Stomach smooth muscle (tissue), 2 donors: ENCODE measurements at regions not wholly inside any gene's neighbourhood (a gene's known extent, or its start where the extent isn't known, plus 50 kb on each side); places are given as distances from the start of the nearest gene placed in this dataset.

Experiments used
- H3K27ac ChIP-seq: one replicate; pipeline ENCODE4 v1.7.0; 2013; ENCODE audit warnings: mild to moderate bottlenecking, low read length, inconsistent platforms
- H3K27me3 ChIP-seq, 2 donors: one replicate each; pipeline ENCODE4 v1.7.0; 2013; ENCODE audit warnings: low read length in 2 of 2; ENCODE audit not compliant: insufficient read depth in 2 of 2, control insufficient read depth in 1 of 2
- H3K36me3 ChIP-seq, 2 donors: one replicate each; pipeline ENCODE4 v1.7.0; 2013; ENCODE audit warnings: low read length in 2 of 2; ENCODE audit not compliant: control insufficient read depth in 2 of 2, insufficient read depth in 2 of 2
- H3K4me1 ChIP-seq: one replicate; pipeline ENCODE4 v1.7.0; 2013; ENCODE audit warnings: low read length; ENCODE audit not compliant: control insufficient read depth, insufficient read depth
- H3K4me3 ChIP-seq, 2 donors: one replicate each; pipeline ENCODE4 v1.7.0; 2013; ENCODE audit warnings: low read length in 2 of 2
- H3K9ac ChIP-seq, 2 donors: one replicate each; pipeline ENCODE4 v1.7.0; 2013; ENCODE audit warnings: low read length in 2 of 2, mild to moderate bottlenecking in 1 of 2
- H3K9me3 ChIP-seq, 2 donors: one replicate each; pipeline ENCODE4 v1.7.0; 2013; ENCODE audit warnings: low read length in 2 of 2; ENCODE audit not compliant: control insufficient read depth in 2 of 2
- donor health status: healthy.
- donor health status: Pancreatic carcinoma.

DNA sequence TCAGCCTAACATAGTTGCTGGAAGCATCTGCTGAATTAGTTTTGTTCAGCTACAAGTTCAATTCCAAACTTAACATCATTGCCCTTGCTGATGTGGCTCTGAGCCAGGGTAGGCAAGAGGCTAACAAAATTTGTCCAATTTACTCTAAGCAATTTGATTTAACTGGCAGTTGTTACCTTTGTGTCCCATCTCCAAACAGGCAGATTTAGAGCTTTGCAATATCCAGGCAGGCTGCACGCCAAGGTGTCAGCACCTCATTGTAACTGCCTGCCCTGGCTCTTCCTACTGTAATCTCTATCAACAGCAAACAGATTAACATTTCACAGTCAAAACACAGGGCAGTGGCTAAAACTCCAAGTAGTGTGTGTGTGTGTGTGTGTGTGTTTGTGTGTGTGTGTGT lies 2070.6 kb downstream of the PCDH7 start:
- no peaks in the 10 kb centered on the region for H3K36me3 ChIP-seq
- H3K9me3 ChIP-seq, result no peaks in the 10 kb centered on the region
- H3K4me3 ChIP-seq, result no peak overlapping the region
- no peaks in the 10 kb centered on the region for H3K4me1 ChIP-seq
- H3K27me3 ChIP-seq, result no peaks in the 10 kb centered on the region
- no peak overlapping the region for H3K9ac ChIP-seq
- no peak overlapping the region for H3K27ac ChIP-seq

DNA sequence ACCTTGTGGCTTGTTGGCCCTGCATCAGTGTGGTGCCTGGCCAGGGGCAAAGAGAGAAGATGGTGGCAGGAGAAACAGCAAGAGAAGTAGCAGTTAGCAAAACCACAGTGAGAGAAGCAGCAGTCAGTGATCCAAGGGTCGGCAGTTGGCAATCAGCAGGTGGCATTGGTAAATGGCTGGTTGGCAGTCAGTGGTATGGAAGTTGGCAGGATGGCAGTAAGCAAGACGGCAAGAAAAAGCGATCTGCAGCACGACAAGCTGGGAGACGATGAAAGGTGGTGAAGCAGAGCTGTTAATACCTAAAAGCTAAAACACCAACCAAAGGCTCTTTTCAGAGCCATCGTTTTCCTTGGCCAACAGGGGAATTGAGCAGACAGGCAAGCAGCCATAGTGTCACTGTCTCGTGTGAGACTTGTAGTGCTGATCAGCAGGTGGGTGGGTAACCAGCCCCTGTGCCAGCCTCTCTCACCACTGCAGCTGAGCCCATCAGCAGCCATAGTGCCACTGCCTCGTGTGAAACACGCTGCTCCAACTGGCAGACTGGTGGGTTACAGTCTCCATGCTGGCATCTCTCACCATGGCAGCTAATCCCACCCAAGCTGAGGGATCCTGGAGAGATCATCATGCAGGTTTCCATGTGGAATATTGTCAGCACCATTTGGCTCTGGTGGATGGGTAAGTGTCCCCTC lies 2078.4 kb downstream of the PCDH7 start:
- Histone ChIP-seq H3K9ac (no peak overlapping the region), H3K9me3 (no peaks in the 10 kb centered on the region), H3K4me3 (no peak overlapping the region), H3K27me3 (peaks cover 0 to 2% of the 10 kb centered on the region in 2 donors), H3K36me3 (no peaks in the 10 kb centered on the region), H3K4me1 (no peaks in the 10 kb centered on the region), H3K27ac (no peak overlapping the region)

DNA sequence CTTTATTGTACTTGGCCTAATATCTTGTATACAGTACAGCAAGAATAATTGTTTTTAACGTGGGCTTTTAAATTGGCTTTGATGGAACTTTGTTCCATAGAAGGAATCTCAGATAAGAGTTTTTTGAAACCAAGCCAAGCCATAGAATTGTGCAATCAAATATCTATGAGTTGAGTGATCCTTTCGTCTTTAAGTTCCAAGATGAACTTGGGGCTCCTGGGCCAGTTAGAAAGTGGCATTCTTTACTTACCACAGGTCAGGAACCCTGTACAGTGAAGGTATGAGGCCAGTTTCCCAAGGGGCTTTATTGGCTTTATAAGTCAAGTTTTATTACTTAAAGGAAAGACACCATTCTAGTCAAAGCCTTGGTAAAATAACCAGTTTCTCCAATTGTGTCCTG lies 2104.2 kb downstream of the PCDH7 start:
- Histone ChIP-seq H3K36me3 (no peaks in the 10 kb centered on the region), H3K4me1 (no peaks in the 10 kb centered on the region), H3K27me3 (no peaks in the 10 kb centered on the region), H3K9ac (no peak overlapping the region), H3K27ac (no peak overlapping the region), H3K9me3 (no peaks in the 10 kb centered on the region), H3K4me3 (no peak overlapping the region)

DNA sequence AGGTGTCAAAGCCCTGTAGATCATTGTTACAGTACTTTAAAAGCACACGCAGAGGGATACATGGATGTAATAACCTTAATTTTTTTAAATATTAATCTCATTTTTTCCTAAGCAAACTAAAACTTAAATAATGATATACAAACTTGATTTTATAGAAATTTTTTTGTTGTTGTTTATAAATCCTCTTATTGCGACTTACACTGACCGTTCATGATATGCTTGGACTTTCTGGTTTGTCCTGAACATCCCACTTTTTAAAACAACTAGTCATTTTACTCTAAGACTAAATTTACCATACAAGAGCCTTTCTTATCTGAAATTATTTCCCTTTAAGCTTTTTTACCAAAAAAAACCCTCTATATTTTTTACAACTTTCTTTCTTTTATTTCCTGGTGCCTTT lies 2106.0 kb downstream of the PCDH7 start:
- Histone ChIP-seq H3K36me3 (no peaks in the 10 kb centered on the region), H3K27me3 (no peaks in the 10 kb centered on the region), H3K4me1 (no peaks in the 10 kb centered on the region), H3K27ac (no peak overlapping the region), H3K9ac (no peak overlapping the region), H3K9me3 (no peaks in the 10 kb centered on the region), H3K4me3 (no peak overlapping the region)

DNA sequence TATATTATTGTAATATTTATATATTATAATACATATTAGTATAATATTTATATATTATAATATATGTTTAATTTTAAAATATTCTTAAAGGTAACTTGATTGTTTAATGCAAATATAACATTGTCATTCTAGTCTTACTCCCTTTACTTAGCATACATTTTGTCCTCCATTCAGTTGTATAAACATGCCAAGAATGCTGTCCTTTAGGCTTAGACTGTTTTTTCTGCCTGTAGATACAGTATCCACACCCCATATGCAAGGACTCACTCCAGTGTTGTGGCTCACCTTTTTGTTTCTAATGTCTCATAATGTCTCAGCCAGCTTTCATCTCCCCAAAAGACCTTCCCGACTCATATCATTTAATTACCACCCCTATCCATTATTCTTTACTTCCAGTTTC lies 2110.0 kb downstream of the PCDH7 start:
- no peaks in the 10 kb centered on the region for H3K36me3 ChIP-seq
- no peak overlapping the region for H3K4me3 ChIP-seq
- no peaks in the 10 kb centered on the region for H3K27me3 ChIP-seq
- no peaks in the 10 kb centered on the region for H3K4me1 ChIP-seq
- H3K9me3 ChIP-seq, result no peaks in the 10 kb centered on the region
- no peak overlapping the region for H3K9ac ChIP-seq
- H3K27ac ChIP-seq, result no peak overlapping the region

DNA sequence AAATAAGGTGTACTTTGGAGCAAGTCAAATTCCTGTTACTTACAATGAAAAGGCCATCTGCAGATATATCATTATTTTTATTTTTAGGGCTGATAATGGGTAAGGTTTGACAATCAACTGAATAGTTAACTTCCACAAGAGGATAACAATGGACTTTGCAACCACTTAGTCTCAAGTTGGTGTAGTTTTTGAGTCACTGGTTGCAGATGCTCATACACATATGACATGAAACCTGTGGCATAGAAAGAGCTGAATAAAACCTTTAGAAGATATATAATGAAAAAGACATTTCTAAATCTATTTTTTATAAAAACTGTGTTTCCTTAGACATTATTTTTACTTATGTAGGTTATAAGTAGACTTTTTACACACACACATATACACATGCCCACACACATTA lies 2110.9 kb downstream of the PCDH7 start:
- no peaks in the 10 kb centered on the region for H3K27me3 ChIP-seq
- H3K4me1 ChIP-seq, result no peaks in the 10 kb centered on the region
- no peaks in the 10 kb centered on the region for H3K9me3 ChIP-seq
- no peak overlapping the region for H3K9ac ChIP-seq
- H3K36me3 ChIP-seq, result no peaks in the 10 kb centered on the region
- H3K4me3 ChIP-seq, result no peak overlapping the region
- H3K27ac ChIP-seq, result no peak overlapping the region

DNA sequence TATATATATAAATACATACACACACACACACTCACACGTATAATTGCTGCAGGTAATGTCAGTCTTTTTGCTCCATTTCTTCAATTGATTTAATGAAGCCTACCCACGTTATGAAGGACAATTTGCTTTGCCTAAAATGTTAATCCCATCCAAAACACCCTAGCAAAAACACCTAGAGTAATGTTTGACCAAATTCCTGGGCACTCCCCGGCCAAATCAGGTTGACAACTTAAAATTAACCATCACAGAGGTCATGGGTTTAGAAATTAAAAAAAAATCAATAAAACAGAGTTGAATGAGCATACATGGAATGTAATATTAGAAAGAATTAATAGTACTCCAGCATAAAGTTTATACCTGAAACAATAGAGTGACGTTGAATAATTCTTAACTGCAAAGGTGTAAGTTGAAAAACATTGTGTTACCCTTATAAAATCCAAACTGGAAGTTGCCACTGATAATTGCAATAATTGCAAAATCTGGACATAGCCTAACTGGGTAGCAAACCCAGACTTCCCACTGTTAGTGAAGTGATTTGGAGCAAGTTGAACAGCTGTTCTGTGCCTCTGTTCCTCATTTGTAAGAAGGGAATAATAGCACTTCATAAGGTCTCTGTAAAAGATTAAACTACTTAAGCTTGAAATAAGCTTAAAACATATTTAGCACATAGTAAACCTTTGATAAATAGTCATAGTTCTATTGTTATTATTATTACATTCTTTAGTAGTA lies 2120.5 kb downstream of the PCDH7 start:
- H3K4me1 ChIP-seq, result no peaks in the 10 kb centered on the region
- no peak overlapping the region for H3K4me3 ChIP-seq
- H3K27ac ChIP-seq, result no peak overlapping the region
- no peak overlapping the region for H3K9ac ChIP-seq
- H3K27me3 ChIP-seq, result no peaks in the 10 kb centered on the region
- H3K9me3 ChIP-seq, result no peaks in the 10 kb centered on the region
- H3K36me3 ChIP-seq, result no peaks in the 10 kb centered on the region

DNA sequence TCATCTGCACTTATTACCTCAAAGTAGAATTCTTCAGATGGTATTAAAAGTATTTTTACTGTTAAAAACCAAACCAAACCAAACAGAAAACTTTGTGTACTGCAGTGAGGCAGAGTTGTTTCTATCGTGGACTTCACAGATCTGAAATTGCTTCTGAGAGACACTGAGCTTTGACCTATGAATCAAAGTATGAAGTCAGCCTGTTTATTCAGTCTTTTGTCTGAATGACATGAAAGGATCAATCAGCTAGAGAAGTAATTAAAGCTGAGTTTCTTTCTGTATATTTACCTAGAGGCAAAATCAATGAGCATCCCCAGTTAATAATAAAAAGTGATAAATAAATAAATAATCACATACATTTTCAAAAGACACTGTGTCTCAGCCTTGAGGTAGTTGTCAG lies 2121.0 kb downstream of the PCDH7 start:
- Histone ChIP-seq H3K27ac (no peak overlapping the region), H3K36me3 (no peaks in the 10 kb centered on the region), H3K27me3 (no peaks in the 10 kb centered on the region), H3K4me3 (no peak overlapping the region), H3K9ac (no peak overlapping the region), H3K9me3 (no peaks in the 10 kb centered on the region), H3K4me1 (no peaks in the 10 kb centered on the region)

DNA sequence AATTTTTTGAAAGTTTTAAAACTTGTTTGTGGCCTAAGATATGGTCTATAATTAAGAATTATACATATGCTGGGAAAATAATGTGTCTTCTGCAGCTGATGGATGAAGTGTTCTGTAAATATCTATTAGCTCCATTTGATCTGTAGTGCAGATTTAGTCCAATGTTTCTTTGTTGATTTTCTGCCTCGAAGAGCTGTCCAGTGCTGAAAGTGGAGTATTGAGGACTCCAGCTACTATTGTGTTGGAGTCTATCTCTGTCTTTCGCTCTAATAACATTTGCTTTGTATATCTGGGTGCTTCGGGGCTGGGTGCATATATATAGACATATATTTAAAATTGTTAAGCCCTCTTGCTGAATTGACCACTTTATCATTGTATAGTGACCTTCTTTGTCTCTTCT lies 2127.3 kb downstream of the PCDH7 start:
- no peak overlapping the region for H3K9ac ChIP-seq
- no peak overlapping the region for H3K4me3 ChIP-seq
- H3K36me3 ChIP-seq, result no peaks in the 10 kb centered on the region
- no peaks in the 10 kb centered on the region for H3K4me1 ChIP-seq
- no peaks in the 10 kb centered on the region for H3K9me3 ChIP-seq
- no peak overlapping the region for H3K27ac ChIP-seq
- H3K27me3 ChIP-seq, result no peaks in the 10 kb centered on the region

DNA sequence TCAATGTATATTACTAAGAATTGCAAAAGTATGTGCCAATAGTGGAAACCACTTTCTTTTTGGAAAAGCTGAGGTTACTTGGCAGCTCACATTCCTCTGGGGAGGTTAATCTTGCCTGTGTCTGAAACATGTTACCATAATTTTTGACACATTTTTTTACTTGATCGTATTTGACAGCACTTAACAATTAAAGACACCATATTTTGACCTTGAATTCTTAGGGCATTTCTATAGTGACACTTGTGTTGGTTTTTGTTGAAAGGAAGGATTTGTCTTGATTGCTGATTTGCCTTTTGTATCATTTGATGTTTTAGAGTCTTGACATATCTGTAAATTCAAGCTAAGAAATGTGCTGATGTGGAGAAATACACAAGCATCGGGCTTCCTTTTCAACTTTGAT lies 2135.5 kb downstream of the PCDH7 start:
- H3K27ac ChIP-seq, result no peak overlapping the region
- no peaks in the 10 kb centered on the region for H3K9me3 ChIP-seq
- H3K36me3 ChIP-seq, result no peaks in the 10 kb centered on the region
- no peak overlapping the region for H3K9ac ChIP-seq
- H3K4me3 ChIP-seq, result no peak overlapping the region
- H3K4me1 ChIP-seq, result no peaks in the 10 kb centered on the region
- H3K27me3 ChIP-seq, result no peaks in the 10 kb centered on the region

DNA sequence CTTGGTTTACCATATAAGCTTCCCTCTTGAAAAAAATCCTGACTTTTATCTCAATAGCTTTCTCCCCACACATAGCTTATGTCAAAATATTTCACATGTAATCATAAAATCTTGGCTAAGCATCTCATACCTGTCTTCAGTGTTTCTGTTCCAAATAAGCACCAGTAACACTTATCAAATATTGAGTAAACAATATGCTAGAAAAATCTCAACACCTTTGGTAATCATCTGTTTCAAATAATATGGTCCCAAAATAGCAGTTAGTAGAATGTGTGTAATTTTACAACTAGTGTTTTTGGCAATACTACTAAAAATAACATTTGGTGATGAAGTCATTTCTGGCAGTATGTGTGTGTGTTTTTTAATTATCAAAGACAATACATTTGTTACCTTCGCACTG lies 2138.2 kb downstream of the PCDH7 start:
- Histone ChIP-seq H3K9ac (no peak overlapping the region), H3K36me3 (no peaks in the 10 kb centered on the region), H3K4me3 (no peak overlapping the region), H3K4me1 (no peaks in the 10 kb centered on the region), H3K27me3 (no peaks in the 10 kb centered on the region), H3K27ac (no peak overlapping the region), H3K9me3 (no peaks in the 10 kb centered on the region)
